GM19438 (cell line): ENCODE measurements at regions not wholly inside any gene's neighbourhood (a gene's known extent, or its start where the extent isn't known, plus 50 kb on each side); places are given as distances from the start of the nearest gene placed in this dataset.

Experiments
- ATAC-seq: cut with Tn5 transposase; IDR thresholded peaks from one replicate; pipeline ENCODE4 v1.9.1; 2021; ENCODE audit warnings: low read depth; ENCODE audit not compliant: unreplicated experiment

GRCh38 chr3:64970634-64971033 lies 282.8 kb upstream of the ADAMTS9 start:
- ATAC-seq = no peak

GRCh38 chr3:64961301-64961700 lies 273.5 kb upstream of the ADAMTS9 start:
- ATAC-seq = no peak

- no peak for ATAC-seq
Measured at GRCh38 chr3:64958199-64958843, 270.5 kb upstream of the ADAMTS9 start.

- no peak for ATAC-seq
Measured at GRCh38 chr3:64957408-64958198, 269.8 kb upstream of the ADAMTS9 start.

GRCh38 chr3:64956711-64957325 lies 269.0 kb upstream of the ADAMTS9 start:
- no peak for ATAC-seq

GRCh38 chr3:64954995-64955636 lies 267.3 kb upstream of the ADAMTS9 start:
- no peak for ATAC-seq

- no peak for ATAC-seq
Measured at GRCh38 chr3:64945171-64945729, 257.4 kb upstream of the ADAMTS9 start.

- no peak for ATAC-seq
Measured at GRCh38 chr3:64943866-64944265, 256.1 kb upstream of the ADAMTS9 start.

GRCh38 chr3:64940596-64941348 lies 253.0 kb upstream of the ADAMTS9 start:
- no peak for ATAC-seq

GRCh38 chr3:64939747-64940450 lies 252.1 kb upstream of the ADAMTS9 start:
- no peak for ATAC-seq

GRCh38 chr3:64939309-64939708 lies 251.5 kb upstream of the ADAMTS9 start:
- ATAC-seq = no peak

GRCh38 chr3:64936556-64936955 lies 248.8 kb upstream of the ADAMTS9 start:
- ATAC-seq = no peak

GRCh38 chr3:64935971-64936370 lies 248.2 kb upstream of the ADAMTS9 start:
- ATAC-seq = no peak

GRCh38 chr3:64932666-64933342 lies 245.0 kb upstream of the ADAMTS9 start:
- ATAC-seq = no peak

- ATAC-seq = no peak
Measured at GRCh38 chr3:64932016-64932518, 244.3 kb upstream of the ADAMTS9 start.

GRCh38 chr3:64930891-64931290 lies 243.1 kb upstream of the ADAMTS9 start:
- ATAC-seq = no peak

- ATAC-seq = no peak
Measured at GRCh38 chr3:64928683-64929082, 240.9 kb upstream of the ADAMTS9 start.

GRCh38 chr3:64927689-64928088 lies 239.9 kb upstream of the ADAMTS9 start:
- ATAC-seq = no peak

GRCh38 chr3:64925575-64925974 lies 237.8 kb upstream of the ADAMTS9 start:
- ATAC-seq = no peak
